ENCODE measurements at regions not wholly inside any gene's neighbourhood (a gene's known extent, or its start where the extent isn't known, plus 50 kb on each side); places are given as distances from the start of the nearest gene placed in this dataset.
A peak's percentile ranks its signal among the peaks of the same experiment; 100 is the strongest.

- no peak overlapping the region for H3K27ac ChIP-seq
- TF ChIP-seq CTCF (conservative IDR thresholded peaks at IDR 0.05): no peak
These were observed 242.8 kb upstream of the JADE1 start for GRCh38 chr4:128566693-128567092.

DNA sequence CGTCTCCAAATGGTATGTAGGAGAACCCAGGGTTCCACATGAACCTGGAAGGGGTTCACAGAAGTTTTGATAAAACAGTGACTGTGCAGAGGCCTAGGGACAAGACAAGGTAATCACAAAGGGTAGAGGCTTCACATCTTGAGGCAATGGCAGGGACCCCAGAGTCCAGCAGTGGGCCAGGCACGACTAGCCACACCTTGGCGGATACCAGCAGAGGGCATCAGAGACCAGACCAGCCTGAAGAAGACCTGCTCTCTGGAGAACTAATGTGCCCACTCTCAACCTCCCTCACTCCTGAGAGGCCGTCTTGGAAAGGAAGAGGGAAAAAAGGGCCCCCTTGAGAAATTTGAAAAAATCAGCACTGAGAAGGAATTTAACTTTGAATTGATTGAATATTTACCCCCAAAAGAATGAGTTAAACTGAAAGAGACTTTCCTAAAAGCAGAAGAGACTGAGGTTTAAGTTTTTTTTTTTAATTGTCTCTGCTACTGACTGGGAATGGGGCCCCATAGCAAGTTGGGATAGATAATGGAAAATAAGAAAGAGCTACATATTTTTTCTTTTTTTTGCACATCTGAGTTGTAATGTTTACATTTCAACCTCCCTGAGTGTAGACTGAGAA is 243.8 kb upstream of the JADE1 start:
- peak; percentile 88 for TF ChIP-seq CTCF (conservative IDR thresholded peaks at IDR 0.05)
- no peak overlapping the region for H3K27ac ChIP-seq

GRCh38 chr4:128565054-128565453 is 244.4 kb upstream of the JADE1 start:
- H3K27ac ChIP-seq: no peak overlapping the region
- no peak for TF ChIP-seq CTCF (conservative IDR thresholded peaks at IDR 0.05)

GRCh38 chr4:128564081-128564630 is 245.3 kb upstream of the JADE1 start:
- H3K27ac ChIP-seq: no peak overlapping the region
- TF ChIP-seq CTCF (conservative IDR thresholded peaks at IDR 0.05): no peak

DNA sequence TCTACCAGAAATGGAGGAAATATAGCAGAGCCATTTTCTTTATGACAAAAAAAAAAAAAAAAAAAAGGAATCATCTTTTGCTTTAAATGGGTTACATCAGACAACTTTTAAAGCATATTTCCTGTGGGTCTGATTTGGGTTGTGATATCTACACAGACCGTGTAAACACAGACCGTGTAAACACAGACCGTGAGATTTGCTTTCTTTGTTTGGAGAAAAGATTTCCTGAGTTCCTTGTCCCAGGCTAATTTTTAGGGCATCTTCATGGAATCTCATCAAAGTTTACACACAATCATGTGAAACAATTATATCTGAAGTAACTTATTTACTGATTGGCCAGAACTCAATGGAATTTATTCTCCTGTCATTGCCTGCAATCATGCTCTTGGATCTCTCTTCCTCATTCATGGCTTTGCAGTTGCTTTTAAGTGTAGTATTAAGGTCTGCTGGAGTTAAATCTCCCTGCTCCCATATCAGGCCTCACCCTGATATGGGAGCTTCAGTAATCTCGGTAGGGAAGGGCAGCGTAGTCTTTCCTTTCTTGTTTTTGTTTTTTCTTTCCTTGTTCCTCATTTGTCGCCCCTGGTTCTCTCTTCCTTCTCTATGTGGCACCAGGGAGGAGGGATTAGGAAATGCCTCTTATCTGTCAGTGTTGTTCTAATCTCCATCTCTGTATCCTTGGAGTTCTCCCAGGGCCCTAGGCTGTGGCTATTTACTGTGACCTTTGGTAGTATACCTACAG is 248.6 kb upstream of the JADE1 start:
- H3K27ac ChIP-seq: peak overlapping the region; percentile 72
- no peak for TF ChIP-seq CTCF (conservative IDR thresholded peaks at IDR 0.05)

DNA sequence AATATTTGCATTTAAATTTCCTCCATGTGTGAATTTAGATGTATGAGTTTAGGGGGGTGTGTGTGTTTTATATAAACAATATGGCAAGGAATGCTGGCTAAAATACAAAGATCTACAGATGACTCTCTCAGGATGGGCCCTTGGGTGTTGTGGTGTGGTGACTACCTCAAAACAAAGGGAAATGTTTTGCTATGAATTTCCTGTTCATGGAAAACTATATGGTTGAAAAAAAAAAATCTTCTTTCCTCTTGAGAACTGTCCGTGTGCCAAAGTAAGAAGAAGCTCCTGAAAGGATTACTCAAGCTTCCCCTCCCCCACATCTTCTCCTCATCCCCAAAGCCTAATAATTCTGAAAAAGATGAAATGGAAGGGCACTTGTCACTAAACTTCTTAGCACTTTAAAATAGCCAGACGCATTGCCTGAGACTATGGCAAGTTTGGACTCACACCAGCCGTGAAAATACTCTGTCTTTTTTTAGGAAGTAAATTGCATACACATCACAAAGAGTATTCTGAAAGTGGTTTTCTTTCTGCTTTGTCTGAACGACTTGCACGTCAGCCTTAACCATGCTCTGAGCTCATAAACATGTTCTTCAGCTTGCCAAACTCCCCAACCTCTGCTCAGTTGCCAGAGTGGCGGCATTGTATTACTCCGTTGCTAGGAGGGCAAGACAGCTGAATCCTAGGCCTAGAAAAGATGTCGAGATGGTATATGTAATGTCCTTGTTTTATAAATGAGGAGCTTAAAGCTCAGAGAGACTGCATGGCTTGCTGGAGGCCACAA is 250.4 kb upstream of the JADE1 start:
- H3K27ac ChIP-seq: no peak overlapping the region; the same call in 1 of the 2 replicates
- TF ChIP-seq CTCF (conservative IDR thresholded peaks at IDR 0.05): no peak

DNA sequence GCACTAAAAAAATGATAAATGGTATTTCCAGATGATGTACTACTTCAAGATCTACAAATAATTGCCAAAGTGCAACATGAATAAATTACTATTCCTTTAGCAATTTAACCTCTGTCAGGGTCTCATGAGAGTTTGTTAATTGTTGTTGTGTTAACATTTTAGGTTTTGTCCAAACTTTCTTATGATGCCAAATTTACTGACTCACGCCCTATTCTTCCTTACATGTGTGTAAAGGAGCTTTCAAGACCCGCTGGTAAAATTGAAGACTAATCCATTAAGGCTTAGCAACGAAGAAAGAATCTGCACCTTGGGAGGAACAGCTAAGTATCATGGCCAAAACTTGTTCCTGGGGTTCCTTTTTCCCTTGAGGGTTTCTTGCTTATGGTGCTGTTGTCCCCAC is 252.7 kb upstream of the JADE1 start:
- no peak overlapping the region for H3K27ac ChIP-seq
- TF ChIP-seq CTCF (conservative IDR thresholded peaks at IDR 0.05): no peak

Measured in VCaP (cell line).